Sigmoid colon (tissue), 6 donors: ENCODE measurements at regions not wholly inside any gene's neighbourhood (a gene's known extent, or its start where the extent isn't known, plus 50 kb on each side); places are given as distances from the start of the nearest gene placed in this dataset.

Experiments
- DNase-seq: peaks from one replicate; pipeline ENCODE4 v3.0.0-alpha.2; 2019
- H3K27ac ChIP-seq, 4 donors: fragments of 200-600 bp; sonication (generic); one replicate each; pipeline ENCODE4 v1.5.1; 2016 to 2019; ENCODE audit warnings: mild to moderate bottlenecking in 1 of 4
- H3K27me3 ChIP-seq, 3 donors: fragments of 200-600 bp; sonication (generic); one replicate each; pipeline ENCODE4 v1.5.1; 2019; ENCODE audit warnings: mild to moderate bottlenecking in 1 of 3
- H3K36me3 ChIP-seq, 4 donors: fragments of 200-600 bp; sonication (generic); one replicate each; pipeline ENCODE4 v1.5.1; 2016 to 2019
- H3K4me1 ChIP-seq, 4 donors: fragments of 200-600 bp; sonication (generic); one replicate each; pipeline ENCODE4 v1.5.1; 2017 to 2019
- H3K4me3 ChIP-seq, 4 donors: fragments of 200-600 bp; sonication (generic); one replicate each; pipeline ENCODE4 v1.5.1; 2017 to 2019; ENCODE audit warnings: mild to moderate bottlenecking in 2 of 4, moderate library complexity in 1 of 4
- H3K9me3 ChIP-seq, 4 donors: fragments of 200-600 bp in 3 of 4; sonication (generic) in 3 of 4; one replicate each; pipeline versions ENCODE4 v1.5.1 to v1.6.1; 2013 to 2019
- CTCF ChIP-seq, 4 experiments: fragments of 450-650 bp in 3 of 4; fragments of 200-600 bp in 1 of 4; IDR thresholded peaks; one replicate each; pipeline ENCODE4 v1.5.1; 2016 to 2019; ENCODE audit warnings: antibody characterized with exemption in 4 of 4, mild to moderate bottlenecking in 3 of 4, moderate library complexity in 2 of 4
- EP300 ChIP-seq, 4 donors: sonication (generic); formaldehyde crosslinking; IDR thresholded peaks; one replicate each; pipeline ENCODE4 v1.6.1; 2017; ENCODE audit warnings: antibody characterized with exemption in 4 of 4
- POLR2A ChIP-seq, 2 donors: fragments of 450-650 bp; IDR thresholded peaks; one replicate each; pipeline ENCODE4 v1.6.1; 2016; ENCODE audit warnings: antibody characterized with exemption in 2 of 2, mild to moderate bottlenecking in 2 of 2, moderate library complexity in 2 of 2
- POLR2AphosphoS5 ChIP-seq, 4 donors: sonication (generic); formaldehyde crosslinking; IDR thresholded peaks; one replicate each; pipeline ENCODE4 v1.6.1; 2017; ENCODE audit warnings: antibody characterized with exemption in 4 of 4
- WGBS, 2 donors: extraction: QIAGEN DNeasy Blood & Tissue Kit; methylation state at CpG; one replicate each; pipeline ENCODE4 v1.1.7; 2013; 5-methylcytosine and 5-hydroxymethylcytosine counted together
- intact Hi-C: fragments of 100-400 bp; cut with DNase I; formaldehyde crosslinking; loops from one replicate; pipeline ENCODE4 v1.15.1; 2023
- donor health status: healthy with polysubstance abuse.
- donor health status: healthy.

- Histone ChIP-seq H3K9me3 (no peaks in the 10 kb centered on the region), H3K36me3 (no peaks in the 10 kb centered on the region), H3K27me3 (no peaks in the 10 kb centered on the region), H3K27ac (no peak overlapping the region), H3K4me1 (peaks cover 0 to 25% (median 19%) of the 10 kb centered on the region in 4 donors), H3K4me3 (no peak overlapping the region)
- no peak for DNase-seq
- intact Hi-C loops: no loop called here
- TF ChIP-seq EP300 (IDR thresholded peaks at IDR 0.05): no peak
- 93 to 95% methylated on average over 4 of the region's 4 CpGs for WGBS, 2 donors
Observed at GRCh38 chr2:237167038-237167437, 81.3 kb downstream of the COPS8 start.

- intact Hi-C loops: no loop called here
Observed at GRCh38 chr2:237167934-237168333, 82.2 kb downstream of the COPS8 start.

DNA sequence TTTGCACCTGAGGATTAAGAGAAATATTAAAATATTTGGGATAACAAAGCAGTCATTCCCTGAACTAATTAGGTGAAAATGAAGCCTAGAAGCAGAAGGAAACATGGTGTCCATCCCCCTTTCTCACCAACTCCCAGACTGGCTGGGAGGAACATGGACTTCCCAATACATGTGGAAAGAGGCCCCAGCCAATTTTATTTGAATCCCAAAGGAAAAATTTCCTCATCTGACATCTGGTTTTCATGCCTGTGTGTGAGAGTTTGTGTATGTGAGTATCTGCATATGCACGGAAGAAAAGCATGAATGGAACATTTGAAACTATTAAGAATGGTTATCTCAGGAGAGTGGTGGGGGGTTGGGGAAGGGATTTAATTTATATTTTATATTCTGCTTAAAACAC is 84.3 kb downstream of the COPS8 start:
- H3K4me1 ChIP-seq: peaks cover 0 to 32% (median 25%) of the 10 kb centered on the region in 4 donors
- intact Hi-C loops: loop anchor here (2.0 to 5.0 kb wide), 4 partner anchors 127 to 307 kb away; no protein-coding TSS in a partner anchor
- TF ChIP-seq CTCF (IDR thresholded peaks at IDR 0.05) (no peak), POLR2AphosphoS5 (IDR thresholded peaks at IDR 0.05) (peak in 2 of 4 donors; percentile 24 to 49)
- H3K27ac ChIP-seq: peak overlapping the region in 1 of 4 donors; percentile 78
- no peaks in the 10 kb centered on the region for H3K9me3 ChIP-seq
- no peak overlapping the region for H3K4me3 ChIP-seq
- 79 to 84% methylated on average over 1 of the region's 1 CpG for WGBS, 2 donors
- no peaks in the 10 kb centered on the region for H3K27me3 ChIP-seq
- H3K36me3 ChIP-seq: no peaks in the 10 kb centered on the region
- no peak for DNase-seq

More at GRCh38 chr2:237167934-237168333, 82.2 kb downstream of the COPS8 start:
- Histone ChIP-seq H3K27me3 (no peaks in the 10 kb centered on the region), H3K4me1 (peaks cover 0 to 34% (median 28%) of the 10 kb centered on the region in 4 donors), H3K27ac (no peak overlapping the region), H3K36me3 (no peaks in the 10 kb centered on the region), H3K9me3 (no peaks in the 10 kb centered on the region), H3K4me3 (no peak overlapping the region)
- DNase-seq: no peak
- 95 to 97% methylated on average over 5 of the region's 5 CpGs for WGBS, 2 donors
- TF ChIP-seq EP300 (IDR thresholded peaks at IDR 0.05) (no peak), CTCF (IDR thresholded peaks at IDR 0.05) (no peak), POLR2AphosphoS5 (IDR thresholded peaks at IDR 0.05) (no peak), POLR2A (IDR thresholded peaks at IDR 0.05) (no peak)

DNA sequence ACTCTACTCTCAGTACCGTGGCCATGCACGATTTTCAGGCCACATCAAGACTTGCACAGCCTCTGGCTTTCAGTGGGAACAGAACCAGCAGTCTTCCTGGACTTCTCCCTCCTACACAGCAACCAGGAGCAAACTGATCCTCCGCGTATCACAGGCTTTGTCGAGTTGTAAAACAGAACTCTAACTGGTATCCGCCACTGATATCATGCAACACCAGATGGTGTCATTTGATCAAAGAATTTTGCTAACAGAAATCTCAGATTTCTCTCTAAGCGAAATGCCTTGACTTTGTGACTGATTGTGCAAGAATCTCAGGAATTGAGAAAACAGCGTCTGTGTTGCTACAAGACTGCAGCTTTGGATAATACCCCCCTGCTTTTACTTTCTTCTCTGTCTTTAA is 85.7 kb downstream of the COPS8 start:
- Histone ChIP-seq H3K4me1 (peaks cover 0 to 24% (median 21%) of the 10 kb centered on the region in 4 donors), H3K27me3 (no peaks in the 10 kb centered on the region), H3K36me3 (no peaks in the 10 kb centered on the region), H3K27ac (peak overlapping the region; percentile 64 to 78 (median 74)), H3K9me3 (no peaks in the 10 kb centered on the region), H3K4me3 (peak overlapping the region in 3 of 4 donors; percentile 2 to 21 (median 9))
- 62 to 67% methylated on average over 8 of the region's 8 CpGs for WGBS, 2 donors
- TF ChIP-seq POLR2AphosphoS5 (IDR thresholded peaks at IDR 0.05) (peak; percentile 13 to 62 (median 55)), POLR2A (IDR thresholded peaks at IDR 0.05) (no peak), EP300 (IDR thresholded peaks at IDR 0.05) (no peak), CTCF (IDR thresholded peaks at IDR 0.05) (peak in 1 of 4 experiments; percentile 13)
- intact Hi-C loops: loop anchor here (2.0 to 5.0 kb wide), 4 partner anchors 126 to 306 kb away; no protein-coding TSS in a partner anchor
- peak; percentile 83 for DNase-seq

- no peaks in the 10 kb centered on the region for H3K9me3 ChIP-seq
- 47 to 56% methylated on average over 4 of the region's 4 CpGs for WGBS, 2 donors
- TF ChIP-seq POLR2AphosphoS5 (IDR thresholded peaks at IDR 0.05) (no peak), CTCF (IDR thresholded peaks at IDR 0.05) (no peak), EP300 (IDR thresholded peaks at IDR 0.05) (no peak), POLR2A (IDR thresholded peaks at IDR 0.05) (no peak)
- H3K36me3 ChIP-seq: no peaks in the 10 kb centered on the region
- DNase-seq: no peak
- peak overlapping the region; percentile 64 to 78 (median 74) for H3K27ac ChIP-seq
- intact Hi-C loops: loop anchor here (2.0 to 5.0 kb wide), 4 partner anchors 125 to 305 kb away; no protein-coding TSS in a partner anchor
- H3K27me3 ChIP-seq: no peaks in the 10 kb centered on the region
- peak overlapping the region in 2 of 4 donors; percentile 2 to 21 for H3K4me3 ChIP-seq
- peaks cover 0 to 24% (median 21%) of the 10 kb centered on the region in 4 donors for H3K4me1 ChIP-seq
Observed at GRCh38 chr2:237171881-237172280, 86.2 kb downstream of the COPS8 start.
